ENCODE measurements at regions not wholly inside any gene's neighbourhood (a gene's known extent, or its start where the extent isn't known, plus 50 kb on each side); places are given as distances from the start of the nearest gene placed in this dataset.

DNA sequence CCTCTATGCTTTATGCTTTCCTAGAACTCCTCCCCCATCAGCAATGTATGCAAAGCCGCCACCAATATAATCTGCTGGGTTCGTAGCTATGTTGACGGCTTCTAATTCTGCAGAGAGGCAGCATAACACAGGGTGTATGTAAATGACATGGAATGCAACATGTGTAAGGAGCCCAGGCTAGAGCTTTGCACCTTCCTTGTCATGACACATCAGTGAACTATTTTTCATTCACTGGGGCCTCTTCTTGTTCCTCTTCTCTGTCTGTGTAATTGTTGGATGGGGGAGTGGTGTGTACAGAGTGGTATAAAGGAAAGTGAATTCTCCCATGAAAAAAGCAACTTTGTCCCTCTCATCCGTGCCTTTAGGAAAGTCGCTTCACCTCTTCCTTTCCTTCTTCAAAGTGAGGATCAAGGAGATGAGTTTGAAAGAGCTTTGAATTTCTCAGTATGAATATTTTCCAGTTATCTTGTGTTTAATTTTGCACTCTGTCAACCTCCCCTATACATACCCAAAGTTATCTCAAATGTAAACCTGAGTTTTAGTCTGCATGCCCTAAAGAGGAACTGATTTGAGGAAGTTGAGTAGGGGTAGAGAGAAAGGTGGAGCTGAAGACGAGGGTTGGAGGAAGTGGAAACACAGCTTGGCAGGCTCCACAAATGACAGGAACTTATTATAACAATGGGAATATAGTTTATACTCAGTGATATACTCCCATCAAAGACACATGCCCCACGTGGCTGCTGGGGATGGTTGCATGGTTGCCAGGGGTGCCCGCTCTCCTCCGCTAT lies 74.9 kb upstream of the ARL4C start:
- ChIA-PET CTCF (interaction anchor here (1.0 to 1.2 kb wide), 5 partner anchors 9 to 545 kb away, joined by 3 to 5 read pairs (median 4); no protein-coding TSS in a partner anchor), POLR2A (no interaction called here)
- H3K4me3 ChIP-seq (ENCODE audit: low read depth, low read length): no peak overlapping the region
- TF ChIP-seq, protein P1, sequence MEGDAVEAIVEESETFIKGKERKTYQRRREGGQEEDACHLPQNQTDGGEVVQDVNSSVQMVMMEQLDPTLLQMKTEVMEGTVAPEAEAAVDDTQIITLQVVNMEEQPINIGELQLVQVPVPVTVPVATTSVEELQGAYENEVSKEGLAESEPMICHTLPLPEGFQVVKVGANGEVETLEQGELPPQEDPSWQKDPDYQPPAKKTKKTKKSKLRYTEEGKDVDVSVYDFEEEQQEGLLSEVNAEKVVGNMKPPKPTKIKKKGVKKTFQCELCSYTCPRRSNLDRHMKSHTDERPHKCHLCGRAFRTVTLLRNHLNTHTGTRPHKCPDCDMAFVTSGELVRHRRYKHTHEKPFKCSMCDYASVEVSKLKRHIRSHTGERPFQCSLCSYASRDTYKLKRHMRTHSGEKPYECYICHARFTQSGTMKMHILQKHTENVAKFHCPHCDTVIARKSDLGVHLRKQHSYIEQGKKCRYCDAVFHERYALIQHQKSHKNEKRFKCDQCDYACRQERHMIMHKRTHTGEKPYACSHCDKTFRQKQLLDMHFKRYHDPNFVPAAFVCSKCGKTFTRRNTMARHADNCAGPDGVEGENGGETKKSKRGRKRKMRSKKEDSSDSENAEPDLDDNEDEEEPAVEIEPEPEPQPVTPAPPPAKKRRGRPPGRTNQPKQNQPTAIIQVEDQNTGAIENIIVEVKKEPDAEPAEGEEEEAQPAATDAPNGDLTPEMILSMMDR (IDR thresholded peaks at IDR 0.05; ENCODE audit: insufficient read depth, low read length, missing control alignments): no peak
- no peak for DNase-seq (ENCODE audit: low read depth, low spot score)

GRCh38 chr2:234570476-234570875 lies 73.6 kb upstream of the ARL4C start:
- no peak overlapping the region for H3K4me3 ChIP-seq (ENCODE audit: low read depth, low read length)
- TF ChIP-seq, protein P1 (IDR thresholded peaks at IDR 0.05; ENCODE audit: insufficient read depth, low read length, missing control alignments): no peak
- ChIA-PET POLR2A (no interaction called here), CTCF (no interaction called here)
- no peak for DNase-seq (ENCODE audit: low read depth, low spot score)

DNA sequence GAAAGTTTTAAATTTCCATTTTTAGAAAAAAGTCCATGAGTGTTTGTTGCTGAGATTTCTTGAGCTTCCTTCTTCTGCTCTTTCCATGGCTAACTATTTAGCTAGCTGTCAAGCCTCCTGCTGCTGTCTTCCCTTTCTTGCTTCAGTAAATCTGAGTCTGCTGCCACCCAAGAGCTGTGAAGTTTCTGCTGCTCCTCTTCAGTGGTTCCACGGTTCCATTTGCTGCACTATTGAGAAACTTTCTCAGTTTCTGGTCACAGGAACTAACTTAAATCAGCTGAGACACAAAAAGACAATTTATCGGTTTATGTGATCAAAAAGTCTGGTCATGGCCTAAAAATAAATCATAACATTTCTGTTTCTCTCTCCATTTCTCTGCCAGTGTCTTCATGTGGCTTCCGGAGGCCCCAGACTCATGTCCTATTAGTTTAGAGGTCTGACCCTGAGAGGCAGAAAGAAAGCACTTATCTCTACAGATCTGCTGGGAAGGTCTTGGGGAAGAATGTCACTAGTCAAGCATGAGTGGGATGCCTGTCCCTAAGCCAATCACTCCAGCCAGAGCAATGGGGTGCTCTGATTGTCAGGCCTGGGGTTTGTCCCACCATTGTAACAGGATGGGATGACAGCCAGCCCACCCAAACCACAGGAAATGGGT lies 73.0 kb upstream of the ARL4C start:
- no peak overlapping the region for H3K4me3 ChIP-seq (ENCODE audit: low read depth, low read length)
- no peak for DNase-seq (ENCODE audit: low read depth, low spot score)
- TF ChIP-seq, protein P1 (IDR thresholded peaks at IDR 0.05; ENCODE audit: insufficient read depth, low read length, missing control alignments): no peak
- ChIA-PET CTCF (interaction anchor here (1.2 kb wide), 1 partner anchor 547 kb away, joined by 4 read pairs; no protein-coding TSS in a partner anchor), POLR2A (no interaction called here)

GRCh38 chr2:234566622-234567021 lies 69.7 kb upstream of the ARL4C start:
- CTCF ChIA-PET: interaction anchor here (3.0 kb wide), 2 partner anchors 540 to 550 kb away, joined by 34 to 52 read pairs; no protein-coding TSS in a partner anchor
- H3K4me3 ChIP-seq (ENCODE audit: low read depth, low read length): no peak overlapping the region
- POLR2A ChIA-PET: no interaction called here
- DNase-seq (ENCODE audit: low read depth, low spot score): no peak
- TF ChIP-seq, protein P1 (IDR thresholded peaks at IDR 0.05; ENCODE audit: insufficient read depth, low read length, missing control alignments): no peak

- DNase-seq (ENCODE audit: low read depth, low spot score): no peak
- CTCF ChIA-PET: interaction anchor here (1.6 to 3.0 kb wide), 6 partner anchors 10 to 551 kb away, joined by 4 to 52 read pairs (median 12); no protein-coding TSS in a partner anchor
- TF ChIP-seq, protein P1 (IDR thresholded peaks at IDR 0.05; ENCODE audit: insufficient read depth, low read length, missing control alignments): no peak
- H3K4me3 ChIP-seq (ENCODE audit: low read depth, low read length): no peak overlapping the region
- POLR2A ChIA-PET: interaction anchor here (0.7 kb wide), 1 partner anchor 102 kb away, joined by 5 read pairs; no protein-coding TSS in a partner anchor
These were observed 69.2 kb upstream of the ARL4C start for GRCh38 chr2:234565842-234566619.
